GM20431 (cell line): ENCODE measurements at regions not wholly inside any gene's neighbourhood (a gene's known extent, or its start where the extent isn't known, plus 50 kb on each side); places are given as distances from the start of the nearest gene placed in this dataset.

Experiments
- in situ Hi-C: fragments of 300-500 bp; cut with MseI, MboI; formaldehyde crosslinking; loops from one replicate; pipeline ENCODE4 v1.15.0; 2020; ENCODE audit warnings: low sequenced_read_pairs; ENCODE audit not compliant: unreplicated experiment

GRCh38 chr3:177674186-177674585 lies 476.9 kb upstream of the TBL1XR1 start:
- in situ Hi-C loops: no loop called here

DNA sequence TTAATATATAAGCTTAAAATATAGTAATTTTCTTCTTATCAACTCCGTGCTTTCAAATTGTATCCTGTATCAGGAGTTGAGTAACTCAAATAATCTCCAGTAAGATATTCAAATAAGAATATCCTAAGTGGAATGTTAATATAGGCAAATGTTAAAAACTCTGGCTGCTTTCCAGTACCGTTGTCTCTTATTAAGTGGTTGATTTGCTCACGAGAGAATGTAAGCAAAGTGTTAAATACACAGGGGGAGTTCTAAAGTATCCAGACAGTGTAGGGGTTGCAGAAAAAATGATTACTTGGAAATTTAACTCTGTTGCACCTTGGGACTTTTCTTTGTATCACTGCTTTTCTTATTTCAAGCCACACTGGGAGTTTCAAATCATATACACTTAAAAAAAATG lies 478.9 kb upstream of the TBL1XR1 start:
- in situ Hi-C loops: no loop called here

DNA sequence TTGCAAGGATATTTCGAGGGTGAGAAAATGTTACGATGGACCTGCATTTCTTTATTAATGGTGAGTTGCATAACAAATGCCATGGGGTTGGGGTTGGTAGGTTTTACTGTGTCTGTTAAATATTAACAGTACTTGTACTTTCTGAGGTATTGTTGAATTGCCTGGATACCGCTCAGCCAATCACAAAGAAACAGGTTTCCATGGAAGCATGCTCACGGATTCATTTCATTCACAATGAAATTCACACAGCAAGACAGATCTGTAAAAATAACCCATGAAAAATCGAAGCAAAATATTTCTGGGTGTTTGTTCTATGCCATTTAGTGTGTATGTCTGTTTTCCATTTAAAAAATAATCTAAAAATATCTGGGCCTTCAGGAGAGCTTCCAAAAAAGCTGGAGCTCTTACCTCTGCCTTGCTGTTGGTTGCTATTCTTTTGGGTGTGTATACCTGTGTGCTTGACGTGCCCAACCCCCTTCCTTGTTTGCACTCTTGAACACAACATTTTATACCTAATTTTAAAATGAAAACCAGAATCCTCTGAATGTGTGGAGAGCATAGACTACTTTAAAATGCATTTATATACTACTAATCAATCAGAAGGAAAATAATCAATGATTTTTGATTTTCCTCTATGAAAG lies 479.8 kb upstream of the TBL1XR1 start:
- in situ Hi-C loops: no loop called here

GRCh38 chr3:177679568-177680471 lies 482.5 kb upstream of the TBL1XR1 start:
- in situ Hi-C loops: no loop called here

DNA sequence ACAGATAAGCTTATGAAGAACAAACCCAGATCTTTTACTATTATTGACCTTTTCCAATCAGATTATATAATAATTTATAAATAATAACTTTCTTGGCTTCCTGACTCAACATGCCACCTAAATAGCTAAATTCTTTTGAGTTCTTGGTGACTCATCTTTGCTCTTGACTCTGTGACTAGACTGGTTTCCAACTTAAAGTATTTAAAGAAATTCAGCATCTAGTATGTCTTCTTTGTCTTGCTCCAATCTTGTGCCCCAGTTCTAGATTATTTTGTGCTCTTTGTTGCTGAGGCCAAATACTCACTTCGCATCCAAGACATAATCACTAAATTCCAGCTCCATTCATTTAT lies 483.2 kb upstream of the TBL1XR1 start:
- in situ Hi-C loops: no loop called here

GRCh38 chr3:177681156-177681555 lies 483.9 kb upstream of the TBL1XR1 start:
- in situ Hi-C loops: no loop called here

DNA sequence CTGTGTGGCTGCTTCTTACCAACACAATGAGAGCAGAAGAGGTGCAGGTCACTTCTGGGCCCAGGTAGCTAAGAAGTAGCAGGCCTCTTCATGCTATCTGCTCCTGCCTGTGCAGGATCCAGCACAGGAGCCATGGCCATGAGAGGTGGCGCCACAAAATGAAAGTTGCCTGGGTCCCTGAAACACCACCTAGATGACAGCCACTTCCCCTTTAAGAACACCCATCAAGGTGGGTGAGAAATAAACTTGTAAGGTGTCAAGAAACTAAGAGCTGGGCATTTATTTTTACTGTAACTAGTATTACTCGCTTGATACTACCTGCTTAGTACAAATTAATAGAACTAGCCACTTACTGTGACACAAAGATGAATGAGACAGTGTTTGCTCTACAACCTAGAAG lies 484.6 kb upstream of the TBL1XR1 start:
- in situ Hi-C loops: no loop called here

- in situ Hi-C loops: no loop called here
These were observed 486.3 kb upstream of the TBL1XR1 start for GRCh38 chr3:177683586-177683985.

GRCh38 chr3:177686671-177687070 lies 489.4 kb upstream of the TBL1XR1 start:
- in situ Hi-C loops: no loop called here

DNA sequence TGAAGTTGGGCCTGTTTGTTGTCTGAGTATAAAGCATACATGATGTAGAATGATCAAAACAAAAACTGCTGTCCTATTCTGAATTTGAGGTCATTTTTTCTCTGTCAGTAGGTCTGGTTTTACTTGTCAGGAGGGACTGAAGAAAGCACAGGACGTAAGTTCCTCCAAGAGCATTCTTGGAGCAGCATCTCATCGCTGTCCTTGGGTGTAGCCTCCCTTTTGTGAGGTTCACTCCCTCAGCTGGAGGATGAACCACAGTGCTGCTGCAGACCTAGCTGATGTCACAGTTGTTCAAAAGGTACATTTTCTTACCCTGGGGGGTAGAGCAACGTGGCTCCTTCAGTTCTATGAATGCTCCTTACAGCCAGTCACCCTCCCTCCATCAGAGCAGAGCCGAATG lies 490.0 kb upstream of the TBL1XR1 start:
- in situ Hi-C loops: no loop called here

DNA sequence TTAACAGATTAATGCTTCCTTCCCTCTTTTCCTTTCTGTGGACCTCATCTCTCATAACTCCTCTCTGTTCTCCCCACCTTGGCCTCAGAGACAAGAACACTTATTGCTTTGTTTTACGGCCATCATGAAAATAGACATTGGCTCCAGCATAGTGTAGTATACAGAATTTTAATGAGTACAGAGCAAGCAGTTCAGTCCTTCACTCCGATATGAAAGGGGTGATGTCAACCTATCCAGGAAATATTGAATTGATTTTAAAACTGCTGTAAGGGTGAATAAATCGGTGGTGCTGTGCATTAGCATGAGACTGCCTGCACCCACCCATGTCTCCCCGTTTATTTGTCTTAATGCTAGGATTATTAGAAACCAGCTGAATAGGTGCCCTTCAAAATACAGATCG lies 490.9 kb upstream of the TBL1XR1 start:
- in situ Hi-C loops: no loop called here

GRCh38 chr3:177689077-177689476 lies 491.8 kb upstream of the TBL1XR1 start:
- in situ Hi-C loops: no loop called here

DNA sequence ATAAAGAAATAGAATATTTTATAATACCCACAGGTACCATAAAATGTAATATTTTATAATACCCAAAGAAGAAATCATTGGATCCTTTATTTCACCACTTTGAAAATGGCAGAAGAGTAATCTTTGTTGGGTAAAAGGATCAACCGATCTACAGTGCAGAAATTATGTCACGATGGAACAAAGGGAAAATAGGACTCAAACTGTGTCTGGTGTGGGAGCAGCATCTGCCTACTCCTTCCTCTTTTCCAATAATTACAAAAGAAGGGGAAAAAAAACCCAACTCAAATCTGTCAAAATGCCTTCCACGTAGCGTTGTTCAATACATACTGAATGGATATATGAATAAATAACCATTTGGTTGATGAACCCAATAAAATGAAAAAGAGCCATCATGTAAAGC lies 492.6 kb upstream of the TBL1XR1 start:
- in situ Hi-C loops: no loop called here

DNA sequence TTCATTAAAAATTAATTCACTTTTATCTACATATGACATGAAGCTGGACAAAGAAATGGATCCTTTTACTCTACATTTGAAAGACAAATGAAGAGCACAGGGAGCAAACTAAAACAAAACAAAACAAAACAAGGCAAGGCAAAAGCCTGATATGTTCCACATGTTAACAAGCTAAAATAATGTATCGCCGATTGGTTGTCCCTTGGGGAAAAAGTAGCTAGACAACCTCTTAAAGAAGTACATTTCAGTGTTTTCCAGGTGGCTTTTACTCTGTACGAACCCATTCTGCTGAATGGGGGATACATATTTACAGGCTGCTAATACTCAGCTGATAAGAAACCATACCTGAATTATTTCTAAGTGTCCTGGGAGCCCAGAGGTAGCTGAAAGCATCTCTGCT lies 493.0 kb upstream of the TBL1XR1 start:
- in situ Hi-C loops: no loop called here

DNA sequence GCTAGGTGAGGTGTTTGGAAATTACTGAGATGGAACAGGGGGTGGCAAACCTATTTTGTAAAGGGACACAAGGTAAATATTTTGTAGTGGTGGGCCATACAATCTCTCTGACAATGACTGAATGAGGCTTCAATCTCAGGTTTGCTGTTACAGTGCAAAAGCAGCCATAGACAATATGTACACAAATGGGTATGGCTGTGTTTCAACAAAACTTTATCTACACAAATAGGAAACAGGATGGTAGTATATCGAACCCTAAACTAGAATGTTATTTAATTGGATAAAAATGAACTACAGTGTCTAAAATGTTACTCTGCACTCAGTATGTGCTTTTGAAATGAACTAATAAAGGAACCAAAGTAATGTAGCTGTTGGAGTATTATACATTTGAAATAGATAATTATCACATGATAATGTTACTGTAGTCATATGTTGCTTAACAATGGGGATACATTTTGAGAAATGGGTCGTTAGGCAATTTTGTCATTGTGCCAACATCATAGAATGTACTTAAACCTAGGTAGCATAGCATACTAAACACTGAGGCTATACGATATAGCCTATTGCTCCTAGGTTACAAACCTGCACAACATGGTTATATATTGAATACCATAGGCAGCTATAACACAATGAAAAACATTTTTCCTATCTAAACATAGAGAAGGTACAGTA lies 495.2 kb upstream of the TBL1XR1 start:
- in situ Hi-C loops: no loop called here

DNA sequence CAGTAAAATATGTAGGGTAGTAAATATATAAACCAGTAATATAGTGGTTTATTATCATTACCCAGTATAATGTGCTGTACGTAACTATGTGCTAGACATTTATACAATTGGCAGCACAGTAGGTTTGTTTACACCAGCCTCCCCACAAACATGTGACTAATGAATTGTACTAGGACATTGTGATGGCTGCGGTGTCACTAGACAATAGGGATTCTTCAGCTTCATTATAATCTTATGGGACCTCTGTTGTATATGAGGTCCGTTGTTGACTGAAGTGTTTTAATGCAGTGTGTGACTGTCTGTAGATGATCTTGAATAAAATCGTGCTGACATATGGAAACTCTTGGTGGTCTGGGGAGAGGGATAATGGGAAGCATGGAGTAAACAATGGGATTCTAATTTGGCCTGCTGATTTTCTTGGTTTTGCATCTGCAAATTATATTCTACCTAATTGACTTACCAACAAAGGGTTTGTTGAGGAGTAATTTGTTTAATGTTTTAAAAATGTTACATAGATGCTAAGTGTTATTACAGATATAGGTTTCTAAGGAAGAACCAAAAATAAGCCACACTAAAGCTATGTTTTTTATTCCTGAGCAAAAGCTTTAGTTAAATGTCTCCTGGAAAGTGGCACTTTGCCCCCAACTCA lies 496.5 kb upstream of the TBL1XR1 start:
- in situ Hi-C loops: no loop called here

DNA sequence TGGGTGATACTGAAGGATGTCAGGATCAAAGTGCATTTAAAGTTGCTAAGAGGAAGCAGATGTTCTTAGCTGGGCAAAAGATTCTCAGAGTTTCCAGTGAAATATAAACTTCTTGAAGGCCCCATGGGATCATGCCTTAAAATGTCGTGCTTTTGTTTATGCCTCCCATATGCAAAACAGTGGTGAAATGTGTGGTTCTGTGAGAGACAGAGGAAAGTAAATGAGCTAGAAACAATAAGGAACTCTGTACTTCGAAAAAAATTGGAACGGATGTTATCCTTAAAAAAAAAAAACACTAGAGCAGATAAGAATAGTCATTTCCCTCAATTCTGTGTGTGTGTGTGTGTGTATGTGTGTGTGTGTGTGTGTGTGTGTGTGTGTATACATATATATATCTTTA lies 497.0 kb upstream of the TBL1XR1 start:
- in situ Hi-C loops: no loop called here

DNA sequence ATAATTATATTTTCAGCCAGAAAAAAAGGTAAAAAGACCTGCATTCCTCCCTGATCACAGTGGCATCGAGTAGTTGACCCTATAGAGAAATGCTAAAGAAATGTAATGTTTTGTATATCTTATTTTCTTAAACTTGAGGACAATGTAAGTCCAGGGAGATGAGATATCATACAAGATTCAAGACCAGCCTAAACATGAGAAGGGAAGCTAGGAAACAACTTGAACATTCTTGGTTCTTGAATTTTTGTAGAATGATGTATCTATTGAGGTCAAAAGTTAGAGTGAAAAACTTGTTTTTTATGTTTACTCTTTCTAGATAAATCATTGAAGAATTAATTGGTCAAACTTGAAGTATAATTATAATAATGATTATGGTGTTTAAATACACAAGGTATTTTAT lies 497.7 kb upstream of the TBL1XR1 start:
- in situ Hi-C loops: no loop called here

- in situ Hi-C loops: no loop called here
These were observed 502.8 kb upstream of the TBL1XR1 start for GRCh38 chr3:177700117-177700516.

GRCh38 chr3:177703788-177704187 lies 506.5 kb upstream of the TBL1XR1 start:
- in situ Hi-C loops: no loop called here
